Activated CD4-positive, alpha-beta T cell treated with anti-CD3 and anti-CD28 coated beads, Interleukin-2, amount 10 ng/mL, durations not matched to agents 24 days and 14 days (primary cell): ENCODE measurements at regions not wholly inside any gene's neighbourhood (a gene's known extent, or its start where the extent isn't known, plus 50 kb on each side); places are given as distances from the start of the nearest gene placed in this dataset.

Experiments used
- DNase-seq: peaks from one replicate; pipeline ENCODE4 v3.0.0; 2022
- H3K27ac Mint-ChIP-seq: one replicate; pipeline ENCODE4 v1.8.0; 2022; ENCODE audit warnings: mild to moderate bottlenecking, mixed read lengths
- H3K27me3 Mint-ChIP-seq: one replicate; pipeline ENCODE4 v1.8.0; 2022; ENCODE audit warnings: mixed read lengths
- H3K36me3 Mint-ChIP-seq: one replicate; pipeline ENCODE4 v1.8.0; 2022; ENCODE audit warnings: low read depth, mild to moderate bottlenecking, mixed read lengths
- H3K4me1 Mint-ChIP-seq: one replicate; pipeline ENCODE4 v1.8.0; 2021; ENCODE audit warnings: mixed read lengths
- H3K4me3 Mint-ChIP-seq: one replicate; pipeline ENCODE4 v1.8.0; 2022; ENCODE audit warnings: mild to moderate bottlenecking, moderate library complexity, mixed read lengths
- H3K9me3 Mint-ChIP-seq: one replicate; pipeline ENCODE4 v1.8.0; 2021; ENCODE audit warnings: mixed read lengths
- intact Hi-C: fragments of 100-400 bp; cut with micrococcal nuclease; formaldehyde crosslinking; loops from one replicate; pipeline ENCODE4 v1.15.1; 2023

DNA sequence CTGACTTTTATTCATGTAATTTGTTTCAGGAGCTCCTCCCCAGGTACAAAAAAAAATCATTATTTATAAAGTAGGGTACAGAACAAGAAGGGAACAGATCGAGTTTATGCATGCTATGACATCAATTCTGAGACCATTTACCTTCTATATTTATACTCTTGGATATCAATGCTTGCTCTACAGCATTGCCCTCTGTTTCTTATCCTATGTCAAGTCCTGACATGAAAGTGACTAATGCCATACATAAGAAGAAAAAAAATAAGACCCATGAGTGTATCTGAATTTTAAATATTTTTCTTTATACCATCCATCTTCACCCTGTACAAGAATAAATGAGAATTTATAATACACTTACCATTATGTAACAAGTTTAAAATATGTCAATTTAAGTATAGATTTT is 2016.3 kb upstream of the CDH9 start:
- intact Hi-C loops, result no loop called here

DNA sequence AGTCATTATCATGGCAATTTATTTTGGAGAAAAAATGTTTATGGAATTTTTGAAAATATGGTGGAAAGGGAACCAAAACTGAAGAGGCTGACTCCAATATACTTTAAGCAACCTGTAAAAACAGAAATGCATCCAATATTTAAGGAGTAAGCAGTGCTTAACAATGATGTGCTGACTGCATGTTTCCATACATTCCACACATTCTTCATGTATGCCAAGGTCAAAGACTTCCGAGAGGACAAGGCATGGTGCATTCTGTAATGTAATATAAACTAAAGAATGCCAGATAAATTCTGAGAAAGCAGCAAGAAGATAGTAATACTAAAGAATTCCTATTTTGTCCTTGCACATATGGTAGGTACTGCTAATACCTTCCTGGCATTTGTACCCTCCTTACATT is 2015.9 kb upstream of the CDH9 start:
- intact Hi-C loops, result no loop called here
- no peaks in the 10 kb centered on the region for H3K27me3 Mint-ChIP-seq
- no peak for DNase-seq
- H3K27ac Mint-ChIP-seq, result no peak overlapping the region
- H3K9me3 Mint-ChIP-seq, result peaks cover 4% of the 10 kb centered on the region
- no peak overlapping the region for H3K4me3 Mint-ChIP-seq
- H3K4me1 Mint-ChIP-seq, result no peaks in the 10 kb centered on the region
- no peaks in the 10 kb centered on the region for H3K36me3 Mint-ChIP-seq

More for the DNA sequence above, 2016.3 kb upstream of the CDH9 start:
- no peak overlapping the region for H3K27ac Mint-ChIP-seq
- H3K4me3 Mint-ChIP-seq, result no peak overlapping the region
- H3K27me3 Mint-ChIP-seq, result no peaks in the 10 kb centered on the region
- DNase-seq, result no peak
- no peaks in the 10 kb centered on the region for H3K36me3 Mint-ChIP-seq
- H3K4me1 Mint-ChIP-seq, result no peaks in the 10 kb centered on the region
- peaks cover 4% of the 10 kb centered on the region for H3K9me3 Mint-ChIP-seq

GRCh38 chr5:29051509-29051908 is 2013.1 kb upstream of the CDH9 start:
- no peaks in the 10 kb centered on the region for H3K36me3 Mint-ChIP-seq
- intact Hi-C loops, result no loop called here
- no peaks in the 10 kb centered on the region for H3K27me3 Mint-ChIP-seq
- peaks cover 4% of the 10 kb centered on the region for H3K9me3 Mint-ChIP-seq
- no peak overlapping the region for H3K4me3 Mint-ChIP-seq
- no peaks in the 10 kb centered on the region for H3K4me1 Mint-ChIP-seq
- no peak for DNase-seq
- no peak overlapping the region for H3K27ac Mint-ChIP-seq

- Mint-ChIP-seq H3K4me3 (no peak overlapping the region), H3K27me3 (no peaks in the 10 kb centered on the region), H3K36me3 (no peaks in the 10 kb centered on the region), H3K9me3 (peaks cover 6% of the 10 kb centered on the region), H3K4me1 (no peaks in the 10 kb centered on the region), H3K27ac (no peak overlapping the region)
- DNase-seq, result no peak
- intact Hi-C loops, result no loop called here
These were observed 2003.8 kb upstream of the CDH9 start for GRCh38 chr5:29042152-29042551.

GRCh38 chr5:29040404-29040803 is 2002.0 kb upstream of the CDH9 start:
- Mint-ChIP-seq H3K4me3 (no peak overlapping the region), H3K27ac (no peak overlapping the region), H3K36me3 (no peaks in the 10 kb centered on the region), H3K9me3 (peaks cover 8% of the 10 kb centered on the region), H3K4me1 (no peaks in the 10 kb centered on the region), H3K27me3 (no peaks in the 10 kb centered on the region)
- no peak for DNase-seq
- intact Hi-C loops, result no loop called here

DNA sequence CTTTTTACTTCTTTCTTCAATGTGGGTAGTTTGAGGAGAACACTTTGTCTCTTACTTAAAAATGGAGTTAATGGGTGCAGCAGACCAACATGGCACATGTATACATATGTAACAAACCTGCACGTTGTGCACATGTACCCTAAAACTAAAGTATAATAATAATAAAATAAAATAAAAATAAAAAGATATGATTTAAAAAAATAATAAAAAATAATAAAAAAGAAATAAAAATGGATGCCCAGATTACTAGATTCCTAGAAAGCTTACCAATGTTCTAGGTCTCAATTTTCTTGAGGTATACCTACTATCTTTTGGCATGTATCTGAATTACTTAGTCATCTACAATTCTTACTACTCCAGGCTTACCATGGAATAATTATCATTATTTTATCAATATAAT is 2001.6 kb upstream of the CDH9 start:
- Mint-ChIP-seq H3K9me3 (peaks cover 8% of the 10 kb centered on the region), H3K27ac (no peak overlapping the region), H3K4me3 (no peak overlapping the region), H3K27me3 (no peaks in the 10 kb centered on the region), H3K36me3 (no peaks in the 10 kb centered on the region), H3K4me1 (no peaks in the 10 kb centered on the region)
- intact Hi-C loops, result no loop called here
- DNase-seq, result no peak

DNA sequence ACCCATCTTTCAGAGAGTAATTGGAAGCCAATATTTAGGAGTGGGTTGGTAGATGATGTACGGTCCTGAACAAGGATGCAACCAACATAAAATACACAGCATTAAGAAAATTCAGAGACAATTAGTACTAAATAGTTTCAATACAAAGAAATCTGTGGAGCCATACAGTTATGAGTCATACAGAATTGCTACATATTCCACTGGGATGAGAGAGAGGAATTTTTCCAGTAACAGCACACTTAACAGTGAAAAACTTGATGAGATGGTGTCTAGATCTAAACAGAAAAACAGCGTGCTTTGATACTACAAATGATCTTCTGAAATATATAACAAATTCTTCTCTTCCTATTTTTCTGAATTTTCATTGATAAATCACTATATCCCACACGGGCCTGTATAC is 1999.3 kb upstream of the CDH9 start:
- intact Hi-C loops, result no loop called here
- Mint-ChIP-seq H3K4me3 (no peak overlapping the region), H3K9me3 (peaks cover 8% of the 10 kb centered on the region), H3K4me1 (no peaks in the 10 kb centered on the region), H3K27ac (no peak overlapping the region), H3K36me3 (no peaks in the 10 kb centered on the region), H3K27me3 (no peaks in the 10 kb centered on the region)
- no peak for DNase-seq

- H3K4me1 Mint-ChIP-seq, result no peaks in the 10 kb centered on the region
- no peaks in the 10 kb centered on the region for H3K27me3 Mint-ChIP-seq
- H3K9me3 Mint-ChIP-seq, result peaks cover 4% of the 10 kb centered on the region
- DNase-seq, result no peak
- intact Hi-C loops, result no loop called here
- H3K27ac Mint-ChIP-seq, result no peak overlapping the region
- H3K36me3 Mint-ChIP-seq, result no peaks in the 10 kb centered on the region
- H3K4me3 Mint-ChIP-seq, result no peak overlapping the region
These were observed 1985.7 kb upstream of the CDH9 start for GRCh38 chr5:29024052-29024451.

GRCh38 chr5:29023541-29023940 is 1985.2 kb upstream of the CDH9 start:
- Mint-ChIP-seq H3K4me1 (no peaks in the 10 kb centered on the region), H3K27me3 (no peaks in the 10 kb centered on the region), H3K4me3 (no peak overlapping the region), H3K9me3 (peaks cover 4% of the 10 kb centered on the region), H3K36me3 (no peaks in the 10 kb centered on the region), H3K27ac (no peak overlapping the region)
- no peak for DNase-seq
- intact Hi-C loops, result no loop called here

DNA sequence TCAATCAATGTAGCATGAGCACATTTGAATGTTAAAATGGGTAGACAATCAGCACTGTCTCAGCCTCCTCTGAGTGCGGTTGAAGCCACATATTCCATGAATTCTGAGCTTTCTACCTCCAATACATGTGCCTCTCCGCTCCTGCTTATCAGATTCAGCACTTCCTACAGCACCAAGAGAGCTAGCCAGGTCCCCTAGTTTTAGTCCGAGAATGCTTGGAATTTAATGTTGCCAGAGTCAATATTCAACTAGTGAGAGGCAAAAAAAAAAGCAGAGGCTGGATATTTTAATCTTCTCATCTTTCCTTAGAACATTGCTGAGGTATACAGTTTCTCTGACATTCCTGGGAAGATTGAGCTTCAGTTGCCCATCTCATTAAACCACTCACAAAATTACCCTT is 1979.1 kb upstream of the CDH9 start:
- H3K36me3 Mint-ChIP-seq, result no peaks in the 10 kb centered on the region
- no peak overlapping the region for H3K27ac Mint-ChIP-seq
- no peaks in the 10 kb centered on the region for H3K4me1 Mint-ChIP-seq
- no peak for DNase-seq
- H3K9me3 Mint-ChIP-seq, result no peaks in the 10 kb centered on the region
- no peaks in the 10 kb centered on the region for H3K27me3 Mint-ChIP-seq
- intact Hi-C loops, result no loop called here
- H3K4me3 Mint-ChIP-seq, result no peak overlapping the region

DNA sequence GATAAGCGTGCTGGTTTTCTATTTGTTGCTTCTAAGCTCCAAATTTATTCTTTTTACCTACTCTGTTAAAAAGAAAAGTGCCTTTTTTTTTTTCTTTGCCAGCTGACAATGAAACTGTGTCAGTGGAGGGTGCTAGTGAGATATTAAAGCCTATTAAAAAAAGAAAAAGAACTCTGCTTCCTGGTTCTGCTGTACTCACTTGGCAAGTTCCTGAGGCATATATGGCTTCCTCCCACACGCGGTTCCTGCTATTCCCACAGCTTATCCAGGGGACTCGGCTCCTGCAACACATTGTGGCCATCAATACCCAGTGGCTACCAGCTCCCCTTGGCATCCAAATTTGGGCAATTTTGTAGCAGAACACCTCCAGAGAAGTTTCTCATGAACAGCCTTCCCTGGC is 1977.7 kb upstream of the CDH9 start:
- no peaks in the 10 kb centered on the region for H3K27me3 Mint-ChIP-seq
- H3K9me3 Mint-ChIP-seq, result no peaks in the 10 kb centered on the region
- no peak for DNase-seq
- H3K4me1 Mint-ChIP-seq, result no peaks in the 10 kb centered on the region
- intact Hi-C loops, result no loop called here
- no peak overlapping the region for H3K27ac Mint-ChIP-seq
- H3K36me3 Mint-ChIP-seq, result no peaks in the 10 kb centered on the region
- H3K4me3 Mint-ChIP-seq, result no peak overlapping the region

GRCh38 chr5:29015523-29015922 is 1977.1 kb upstream of the CDH9 start:
- intact Hi-C loops, result no loop called here
- H3K9me3 Mint-ChIP-seq, result no peaks in the 10 kb centered on the region
- no peaks in the 10 kb centered on the region for H3K4me1 Mint-ChIP-seq
- no peaks in the 10 kb centered on the region for H3K27me3 Mint-ChIP-seq
- no peaks in the 10 kb centered on the region for H3K36me3 Mint-ChIP-seq
- no peak overlapping the region for H3K4me3 Mint-ChIP-seq
- DNase-seq, result no peak
- no peak overlapping the region for H3K27ac Mint-ChIP-seq

DNA sequence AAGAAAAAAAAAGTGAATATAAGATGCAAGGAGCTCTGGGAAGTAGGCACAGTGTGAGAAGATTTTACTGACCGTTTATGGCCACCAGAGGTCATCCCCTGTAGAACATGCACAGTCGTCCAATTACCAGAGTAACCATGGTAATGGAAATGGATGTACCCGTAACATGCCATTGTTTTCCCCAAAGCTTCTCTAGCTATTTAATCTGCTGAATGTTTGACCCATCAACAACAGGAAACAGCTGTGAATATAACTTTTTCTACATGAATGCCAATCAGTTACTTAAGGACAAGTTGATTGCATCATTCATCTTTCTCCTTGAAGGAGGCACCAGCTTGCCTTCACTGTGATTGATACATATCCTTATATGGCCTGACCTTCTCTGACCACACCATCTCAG is 1967.0 kb upstream of the CDH9 start:
- Mint-ChIP-seq H3K4me1 (no peaks in the 10 kb centered on the region), H3K4me3 (no peak overlapping the region), H3K36me3 (no peaks in the 10 kb centered on the region), H3K9me3 (no peaks in the 10 kb centered on the region), H3K27me3 (no peaks in the 10 kb centered on the region), H3K27ac (no peak overlapping the region)
- DNase-seq, result no peak
- intact Hi-C loops, result no loop called here

GRCh38 chr5:29002481-29002880 is 1964.1 kb upstream of the CDH9 start:
- Mint-ChIP-seq H3K4me1 (no peaks in the 10 kb centered on the region), H3K36me3 (no peaks in the 10 kb centered on the region), H3K4me3 (no peak overlapping the region), H3K9me3 (no peaks in the 10 kb centered on the region), H3K27me3 (no peaks in the 10 kb centered on the region), H3K27ac (no peak overlapping the region)
- DNase-seq, result no peak
- intact Hi-C loops, result no loop called here

- Mint-ChIP-seq H3K27ac (no peak overlapping the region), H3K9me3 (no peaks in the 10 kb centered on the region), H3K4me1 (no peaks in the 10 kb centered on the region), H3K36me3 (no peaks in the 10 kb centered on the region), H3K27me3 (no peaks in the 10 kb centered on the region), H3K4me3 (no peak overlapping the region)
- intact Hi-C loops, result no loop called here
- DNase-seq, result no peak
These were observed 1963.3 kb upstream of the CDH9 start for GRCh38 chr5:29001666-29002065.

- no peaks in the 10 kb centered on the region for H3K27me3 Mint-ChIP-seq
- no peaks in the 10 kb centered on the region for H3K36me3 Mint-ChIP-seq
- no peak for DNase-seq
- intact Hi-C loops, result no loop called here
- peaks cover 19% of the 10 kb centered on the region for H3K9me3 Mint-ChIP-seq
- no peak overlapping the region for H3K27ac Mint-ChIP-seq
- no peaks in the 10 kb centered on the region for H3K4me1 Mint-ChIP-seq
- H3K4me3 Mint-ChIP-seq, result no peak overlapping the region
These were observed 1946.3 kb upstream of the CDH9 start for GRCh38 chr5:28984639-28985038.
